Vagina (tissue), 2 donors: ENCODE measurements at regions not wholly inside any gene's neighbourhood (a gene's known extent, or its start where the extent isn't known, plus 50 kb on each side); places are given as distances from the start of the nearest gene placed in this dataset.

Source experiments
- DNase-seq, 2 donors: peaks; one replicate each; pipeline ENCODE4 v3.0.0-alpha.2; 2017; ENCODE audit errors: extremely low spot score in 2 of 2
- H3K27ac ChIP-seq: fragments of 200-600 bp; sonication (generic); one replicate; pipeline ENCODE4 v1.5.1; 2019
- H3K27me3 ChIP-seq: fragments of 200-600 bp; sonication (generic); one replicate; pipeline ENCODE4 v1.5.1; 2019
- H3K36me3 ChIP-seq, 2 donors: fragments of 200-600 bp; sonication (generic); one replicate each; pipeline ENCODE4 v1.5.1; 2017 to 2019
- H3K4me1 ChIP-seq: fragments of 200-600 bp; sonication (generic); one replicate; pipeline ENCODE4 v1.5.1; 2019
- H3K4me3 ChIP-seq, 2 donors: fragments of 200-600 bp; sonication (generic); 1 replicate in 1 of 2; 2 replicates in 1 of 2; pipeline ENCODE4 v1.5.1; 2016 to 2019
- H3K9me3 ChIP-seq: fragments of 200-600 bp; sonication (generic); one replicate; pipeline ENCODE4 v1.5.1; 2019
- POLR2A ChIP-seq, 2 donors: fragments of 450-650 bp; IDR thresholded peaks; one replicate each; pipeline ENCODE4 v1.6.1; 2017; ENCODE audit warnings: antibody characterized with exemption in 2 of 2, mild to moderate bottlenecking in 2 of 2, moderate library complexity in 2 of 2
- POLR2AphosphoS5 ChIP-seq, 2 donors: sonication (generic); formaldehyde crosslinking; IDR thresholded peaks; one replicate each; pipeline ENCODE4 v1.9.0; 2017; ENCODE audit warnings: antibody characterized with exemption in 2 of 2, mild to moderate bottlenecking in 2 of 2, low read depth in 1 of 2; ENCODE audit not compliant: insufficient read depth in 1 of 2
- intact Hi-C: fragments of 100-400 bp; cut with DNase I; formaldehyde crosslinking; loops from one replicate; pipeline ENCODE4 v1.15.1; 2023
- TF ChIP-seq, protein P1 (sequence below), 3 experiments: fragments of 450-650 bp in 2 of 3; fragments of 200-600 bp in 1 of 3; sonication (generic) in 1 of 3; IDR thresholded peaks; one replicate each; pipeline ENCODE4 v1.5.1; 2017 to 2019; ENCODE audit warnings: antibody characterized with exemption in 3 of 3, mild to moderate bottlenecking in 2 of 3, moderate library complexity in 2 of 3

- H3K9me3 ChIP-seq, result no peaks in the 10 kb centered on the region
- H3K4me1 ChIP-seq, result no peaks in the 10 kb centered on the region
- H3K27me3 ChIP-seq, result no peaks in the 10 kb centered on the region
- no peaks in the 10 kb centered on the region for H3K36me3 ChIP-seq
- no peak overlapping the region for H3K4me3 ChIP-seq
- no peak for TF ChIP-seq POLR2A (IDR thresholded peaks at IDR 0.05)
- TF ChIP-seq POLR2AphosphoS5 (IDR thresholded peaks at IDR 0.05; ENCODE audit: insufficient read depth in 1 of 2, low read depth in 1 of 2), result no peak
- TF ChIP-seq, protein P1, sequence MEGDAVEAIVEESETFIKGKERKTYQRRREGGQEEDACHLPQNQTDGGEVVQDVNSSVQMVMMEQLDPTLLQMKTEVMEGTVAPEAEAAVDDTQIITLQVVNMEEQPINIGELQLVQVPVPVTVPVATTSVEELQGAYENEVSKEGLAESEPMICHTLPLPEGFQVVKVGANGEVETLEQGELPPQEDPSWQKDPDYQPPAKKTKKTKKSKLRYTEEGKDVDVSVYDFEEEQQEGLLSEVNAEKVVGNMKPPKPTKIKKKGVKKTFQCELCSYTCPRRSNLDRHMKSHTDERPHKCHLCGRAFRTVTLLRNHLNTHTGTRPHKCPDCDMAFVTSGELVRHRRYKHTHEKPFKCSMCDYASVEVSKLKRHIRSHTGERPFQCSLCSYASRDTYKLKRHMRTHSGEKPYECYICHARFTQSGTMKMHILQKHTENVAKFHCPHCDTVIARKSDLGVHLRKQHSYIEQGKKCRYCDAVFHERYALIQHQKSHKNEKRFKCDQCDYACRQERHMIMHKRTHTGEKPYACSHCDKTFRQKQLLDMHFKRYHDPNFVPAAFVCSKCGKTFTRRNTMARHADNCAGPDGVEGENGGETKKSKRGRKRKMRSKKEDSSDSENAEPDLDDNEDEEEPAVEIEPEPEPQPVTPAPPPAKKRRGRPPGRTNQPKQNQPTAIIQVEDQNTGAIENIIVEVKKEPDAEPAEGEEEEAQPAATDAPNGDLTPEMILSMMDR (IDR thresholded peaks at IDR 0.05), result no peak
- intact Hi-C loops, result no loop called here
- H3K27ac ChIP-seq, result no peak overlapping the region
- DNase-seq, result no peak
Measured at GRCh38 chr13:111964411-111965035, 102.4 kb upstream of the SOX1 start.

- no peak for TF ChIP-seq POLR2AphosphoS5 (IDR thresholded peaks at IDR 0.05; ENCODE audit: insufficient read depth in 1 of 2, low read depth in 1 of 2)
- TF ChIP-seq, protein P1 (IDR thresholded peaks at IDR 0.05), result no peak
- TF ChIP-seq POLR2A (IDR thresholded peaks at IDR 0.05), result no peak
- no peaks in the 10 kb centered on the region for H3K4me1 ChIP-seq
Measured at GRCh38 chr13:111965466-111966214, 101.3 kb upstream of the SOX1 start.

GRCh38 chr13:111966933-111967332, 100.0 kb upstream of the SOX1 start:
- H3K36me3 ChIP-seq, result no peaks in the 10 kb centered on the region
- intact Hi-C loops, result no loop called here
- no peak overlapping the region for H3K27ac ChIP-seq
- H3K9me3 ChIP-seq, result no peaks in the 10 kb centered on the region
- H3K4me3 ChIP-seq, result no peak overlapping the region
- TF ChIP-seq POLR2AphosphoS5 (IDR thresholded peaks at IDR 0.05; ENCODE audit: insufficient read depth in 1 of 2, low read depth in 1 of 2) (no peak), POLR2A (IDR thresholded peaks at IDR 0.05) (no peak)
- TF ChIP-seq, protein P1 (IDR thresholded peaks at IDR 0.05), result no peak
- H3K27me3 ChIP-seq, result no peaks in the 10 kb centered on the region
- DNase-seq, result no peak
- H3K4me1 ChIP-seq, result no peaks in the 10 kb centered on the region

More at GRCh38 chr13:111965466-111966214, 101.3 kb upstream of the SOX1 start:
- no peak overlapping the region for H3K27ac ChIP-seq
- intact Hi-C loops, result no loop called here
- no peaks in the 10 kb centered on the region for H3K27me3 ChIP-seq
- DNase-seq, result no peak
- no peaks in the 10 kb centered on the region for H3K9me3 ChIP-seq
- no peak overlapping the region for H3K4me3 ChIP-seq
- H3K36me3 ChIP-seq, result no peaks in the 10 kb centered on the region

- H3K4me3 ChIP-seq, result no peak overlapping the region
- H3K4me1 ChIP-seq, result no peaks in the 10 kb centered on the region
- H3K36me3 ChIP-seq, result no peaks in the 10 kb centered on the region
- intact Hi-C loops, result no loop called here
- H3K27me3 ChIP-seq, result no peaks in the 10 kb centered on the region
- TF ChIP-seq, protein P1 (IDR thresholded peaks at IDR 0.05), result no peak
- TF ChIP-seq POLR2AphosphoS5 (IDR thresholded peaks at IDR 0.05; ENCODE audit: insufficient read depth in 1 of 2, low read depth in 1 of 2) (no peak), POLR2A (IDR thresholded peaks at IDR 0.05) (no peak)
- no peak for DNase-seq
- H3K27ac ChIP-seq, result no peak overlapping the region
- no peaks in the 10 kb centered on the region for H3K9me3 ChIP-seq
Measured at GRCh38 chr13:111967572-111968201, 99.3 kb upstream of the SOX1 start.
